Kidney glomerular epithelial cell (primary cell): ENCODE measurements at regions not wholly inside any gene's neighbourhood (a gene's known extent, or its start where the extent isn't known, plus 50 kb on each side); places are given as distances from the start of the nearest gene placed in this dataset.

Source experiments
- DNase-seq: peaks from one replicate; lab custom pipeline; 2025; lab: John Stamatoyannopoulos, UW

DNA sequence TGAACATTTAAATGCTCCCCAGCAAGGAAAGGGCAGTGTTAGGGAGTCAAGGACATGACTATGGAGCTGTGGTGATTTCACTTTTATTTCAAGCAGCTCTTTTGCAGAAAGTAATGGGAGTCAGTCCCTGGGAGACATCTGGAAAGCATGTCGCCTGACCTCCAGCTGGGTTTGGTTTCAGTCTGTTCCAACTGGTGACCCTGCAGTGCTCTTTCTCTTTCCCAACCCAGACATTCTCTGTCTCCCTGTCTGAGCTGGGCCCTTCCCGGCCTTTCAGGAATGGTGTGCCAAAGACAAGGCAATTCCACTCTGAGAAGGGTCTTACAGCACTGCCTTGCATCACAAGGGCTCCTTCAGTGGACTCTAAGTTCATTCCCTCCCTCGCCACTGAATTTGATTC lies 323.2 kb downstream of the OSR1 start:
- DNase-seq = no peak

DNA sequence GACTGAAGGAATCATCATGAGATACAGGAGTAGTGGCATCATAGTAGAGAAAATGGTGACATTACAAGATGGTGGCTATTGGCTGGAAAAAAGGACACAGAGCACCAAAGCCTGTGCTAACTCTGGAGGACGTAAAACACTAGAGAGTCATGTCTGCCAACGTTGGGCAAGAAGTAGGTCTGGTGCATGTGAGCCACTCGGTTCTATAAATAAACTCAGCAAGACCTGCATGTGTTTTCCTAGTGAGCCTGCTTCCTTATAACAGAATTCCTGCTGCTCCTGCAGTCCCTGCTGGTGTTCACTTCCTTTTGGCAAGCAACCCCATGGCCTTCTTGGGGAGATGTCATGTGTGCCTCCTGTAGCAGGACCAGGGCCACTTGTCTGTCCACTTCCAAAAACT lies 325.2 kb downstream of the OSR1 start:
- DNase-seq = no peak

DNA sequence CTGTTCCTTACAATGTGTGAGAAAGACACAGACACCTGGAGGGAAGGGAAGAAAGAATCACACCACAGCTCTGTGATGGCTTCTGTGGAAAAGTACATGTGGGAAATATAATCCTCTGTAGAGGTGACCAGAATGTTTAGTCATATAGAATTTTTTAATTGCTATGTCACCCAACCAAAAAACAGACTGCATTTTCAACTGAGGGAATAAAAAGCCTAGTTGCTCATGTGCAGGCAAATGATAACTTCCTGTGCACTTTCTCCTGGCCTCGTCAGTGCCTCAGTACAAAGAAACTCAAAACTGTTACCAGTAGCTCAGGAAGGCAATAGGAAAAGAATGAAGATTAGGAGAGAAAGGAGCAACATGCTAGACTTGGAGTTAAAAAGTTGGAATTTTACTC lies 326.8 kb downstream of the OSR1 start:
- DNase-seq = no peak

DNA sequence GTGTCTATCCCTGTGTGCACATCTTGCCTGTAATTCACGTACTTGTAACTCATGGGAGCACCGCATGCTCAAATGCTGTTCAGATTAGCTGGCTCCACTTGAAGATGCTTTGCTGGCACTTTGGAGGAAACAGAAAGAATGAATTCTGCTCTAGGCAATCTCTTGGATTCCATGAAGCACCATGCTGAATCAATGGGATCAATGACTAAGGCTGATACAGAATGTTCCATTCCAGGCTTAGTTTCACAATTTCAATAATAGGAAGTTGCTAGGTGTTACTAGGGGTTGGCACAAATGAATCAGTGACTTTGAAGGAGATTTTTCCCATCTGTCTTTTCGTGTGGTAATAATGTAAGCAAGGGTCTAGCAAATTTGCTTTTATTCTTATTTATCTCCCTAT lies 328.8 kb downstream of the OSR1 start:
- DNase-seq = no peak

DNA sequence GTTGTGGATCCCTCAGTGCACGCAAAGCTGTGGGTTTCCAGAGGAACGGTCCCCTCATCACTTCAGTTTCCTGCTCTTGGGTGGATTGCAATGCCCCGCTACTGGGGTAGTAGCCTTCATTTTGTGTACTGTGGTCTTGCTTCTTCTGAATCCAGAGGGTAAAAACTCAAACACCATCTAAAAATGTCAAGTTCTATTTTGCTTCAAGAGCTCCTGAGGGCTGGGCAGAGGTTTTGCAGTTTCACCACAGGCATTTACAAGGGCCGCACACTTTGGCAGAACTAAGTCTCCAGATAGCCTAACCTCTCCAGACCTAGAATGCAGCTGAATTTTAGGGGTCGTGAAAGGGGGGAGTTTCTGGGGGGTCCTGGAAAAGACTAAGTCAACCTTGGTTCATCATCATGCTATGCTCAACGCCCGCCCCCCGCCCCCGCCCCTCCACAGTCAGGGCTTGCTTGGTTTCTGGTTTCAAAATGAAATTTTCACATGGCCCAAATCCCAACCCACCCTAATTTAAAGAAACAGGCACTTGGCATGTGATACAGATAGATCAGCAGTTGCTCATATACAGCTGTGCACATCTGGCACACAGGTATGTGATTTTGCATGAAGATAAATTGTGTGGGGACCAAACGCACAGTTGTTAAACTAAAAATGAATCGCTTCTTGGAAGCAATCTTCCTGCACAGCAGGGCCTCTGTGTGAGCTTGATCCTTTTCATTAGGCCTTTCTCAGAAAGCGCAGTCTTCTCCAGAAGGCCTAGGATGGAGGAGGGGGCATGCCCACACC lies 329.6 kb downstream of the OSR1 start:
- no peak for DNase-seq

DNA sequence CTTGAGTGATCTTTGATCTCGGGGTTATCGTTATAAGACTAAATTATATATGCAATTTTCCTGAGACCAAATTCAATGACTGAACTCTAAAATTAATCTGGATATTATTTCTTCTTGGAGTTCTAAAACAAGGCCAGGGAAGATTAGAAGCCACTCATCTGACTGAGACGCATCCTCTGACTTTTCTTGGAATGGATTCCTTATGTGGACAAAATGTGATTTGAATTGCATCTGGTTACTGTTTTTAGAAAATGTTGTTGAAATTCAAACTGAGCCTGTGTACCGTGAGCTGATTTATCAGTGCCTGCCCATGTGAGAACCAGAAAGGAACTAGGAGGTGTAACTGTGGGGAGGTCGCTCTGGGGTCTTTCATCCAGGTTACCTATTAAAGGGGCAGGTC lies 330.8 kb downstream of the OSR1 start:
- no peak for DNase-seq

DNA sequence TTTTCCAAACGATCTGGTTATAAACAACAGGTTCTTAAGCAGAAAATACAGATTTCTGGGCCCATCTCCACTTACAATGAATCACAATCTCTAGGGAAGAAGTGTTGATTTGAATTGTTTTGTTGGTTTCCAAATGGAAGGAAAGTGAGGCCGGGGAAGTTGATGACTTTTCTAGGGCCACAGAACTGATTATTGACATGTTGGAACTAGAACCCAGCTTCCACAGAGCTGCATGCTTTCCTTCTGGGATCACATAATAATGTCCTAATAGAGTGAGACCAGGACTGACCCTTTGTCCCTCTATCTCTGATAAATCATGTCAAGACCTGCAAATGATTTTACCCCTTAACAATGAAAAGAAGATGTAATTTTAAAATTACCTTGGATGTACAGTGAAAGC lies 332.2 kb downstream of the OSR1 start:
- no peak for DNase-seq

DNA sequence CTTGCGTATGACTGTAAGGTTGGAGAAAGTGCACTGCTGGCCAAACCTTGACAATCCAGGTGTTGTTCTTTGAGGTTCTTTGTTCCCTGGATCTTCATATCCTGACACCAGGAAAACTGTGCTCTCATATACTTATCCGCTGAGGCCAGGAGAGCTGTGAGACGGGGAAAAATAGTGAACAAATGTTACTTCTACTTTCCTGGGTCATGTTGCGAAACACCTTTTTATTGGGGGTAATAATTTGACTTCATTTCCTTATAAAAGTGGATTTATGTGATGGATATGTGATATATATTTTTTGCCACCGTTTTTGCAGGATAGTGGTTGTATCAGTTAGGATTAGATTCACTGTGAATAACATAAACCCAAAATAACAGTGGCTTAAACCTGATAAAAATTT lies 336.1 kb downstream of the OSR1 start:
- DNase-seq = no peak

DNA sequence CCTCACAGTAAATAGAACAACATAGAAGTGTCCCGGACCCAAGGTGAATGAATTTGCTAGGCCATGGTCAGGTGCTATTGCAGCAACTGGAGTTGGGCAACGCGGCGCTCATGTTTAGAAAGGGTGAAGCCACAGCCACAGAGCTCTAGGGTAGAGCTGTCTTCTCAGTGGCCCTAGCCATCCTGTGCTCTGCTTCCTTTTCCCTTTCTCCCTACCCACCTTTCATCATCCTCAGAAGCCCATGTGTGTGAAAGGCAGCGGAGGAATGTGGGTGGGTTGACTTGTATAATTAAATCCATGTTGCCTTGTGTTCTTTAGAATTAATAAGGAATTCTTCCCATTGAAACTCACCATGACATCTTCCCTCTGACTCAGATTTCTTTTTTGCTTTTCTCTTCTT lies 336.7 kb downstream of the OSR1 start:
- DNase-seq = no peak

DNA sequence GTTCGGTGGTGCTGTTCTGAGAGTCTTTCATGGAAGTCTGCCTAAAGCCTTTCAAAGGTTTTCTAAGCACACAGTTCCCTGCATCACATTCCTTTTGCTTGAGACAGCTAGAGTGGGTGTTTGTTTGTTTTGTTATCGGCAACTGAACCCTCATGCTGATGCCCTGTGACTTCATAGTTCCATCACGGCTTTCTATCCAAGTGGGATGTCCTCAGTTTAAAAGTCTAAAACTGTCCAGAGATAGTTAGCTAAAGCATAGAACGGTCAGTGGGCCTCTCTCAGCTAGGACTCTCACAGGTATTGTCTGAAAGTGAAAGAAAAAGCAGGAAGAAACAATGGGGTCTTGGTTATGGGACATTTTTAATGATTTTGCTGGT lies 337.3 kb downstream of the OSR1 start:
- DNase-seq = peak; percentile 48

DNA sequence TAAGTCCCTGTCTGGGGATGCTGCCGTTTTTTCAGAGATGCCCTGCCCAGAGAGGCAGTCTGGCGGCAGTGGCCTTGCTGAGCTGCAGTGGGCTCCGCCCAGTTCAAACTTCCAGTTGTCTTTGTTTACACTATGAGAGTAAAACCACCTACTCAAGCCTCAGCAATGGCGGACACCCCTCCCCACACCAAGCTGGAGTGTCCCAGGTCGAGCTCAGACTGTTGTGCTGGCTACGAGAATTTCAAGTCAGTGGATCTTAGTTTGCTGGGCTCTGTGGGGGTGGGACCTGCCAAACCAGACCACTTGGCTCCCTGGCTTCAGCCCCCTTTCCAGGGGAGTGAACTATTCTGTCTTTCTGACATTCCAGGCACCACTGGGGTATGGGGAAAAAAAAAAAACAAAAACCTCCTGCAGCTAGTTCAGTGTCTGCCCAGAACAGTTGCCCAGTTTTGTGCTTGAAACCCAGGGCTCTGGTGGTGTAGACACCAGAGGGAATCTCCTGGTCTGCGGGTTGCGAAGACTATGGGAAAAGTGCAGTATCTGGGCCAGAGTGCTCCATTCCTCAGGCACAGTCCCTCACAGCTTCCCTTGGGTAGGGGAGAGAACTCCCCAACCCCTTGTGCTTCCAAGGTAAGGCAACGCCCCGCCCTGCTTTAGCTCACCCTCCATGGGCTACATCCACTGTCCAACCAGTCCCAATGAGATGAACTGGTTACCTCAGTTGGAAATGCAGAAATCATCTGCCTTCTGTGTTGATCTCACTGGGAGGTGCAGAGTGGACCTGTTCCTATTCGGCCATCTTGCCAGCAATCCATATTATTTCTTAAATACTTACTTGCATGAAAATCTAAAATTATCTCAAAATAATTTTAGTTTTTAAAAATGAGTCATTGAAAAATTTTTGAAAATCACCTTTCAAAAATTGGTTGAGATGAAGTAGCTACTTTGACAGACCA lies 338.0 kb downstream of the OSR1 start:
- no peak for DNase-seq

DNA sequence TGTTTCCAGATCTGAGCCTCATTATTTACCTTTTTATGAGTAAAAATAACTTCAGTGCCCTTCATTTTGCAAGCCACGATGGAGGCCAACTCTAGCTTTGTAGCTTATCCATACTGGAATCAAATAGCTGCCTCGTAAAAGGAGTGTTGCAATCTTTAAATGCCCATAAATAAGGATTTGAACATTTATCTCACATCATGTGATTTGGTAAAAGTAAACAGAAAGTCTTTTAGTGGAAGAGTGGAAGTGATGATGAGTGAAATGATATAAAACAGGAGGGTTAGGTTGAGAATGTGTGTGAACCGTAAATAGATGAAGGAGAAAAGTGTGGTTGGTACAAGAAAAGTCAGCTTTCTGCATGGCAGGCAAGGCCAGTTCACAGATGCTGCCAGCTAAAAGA lies 348.9 kb downstream of the OSR1 start:
- no peak for DNase-seq

DNA sequence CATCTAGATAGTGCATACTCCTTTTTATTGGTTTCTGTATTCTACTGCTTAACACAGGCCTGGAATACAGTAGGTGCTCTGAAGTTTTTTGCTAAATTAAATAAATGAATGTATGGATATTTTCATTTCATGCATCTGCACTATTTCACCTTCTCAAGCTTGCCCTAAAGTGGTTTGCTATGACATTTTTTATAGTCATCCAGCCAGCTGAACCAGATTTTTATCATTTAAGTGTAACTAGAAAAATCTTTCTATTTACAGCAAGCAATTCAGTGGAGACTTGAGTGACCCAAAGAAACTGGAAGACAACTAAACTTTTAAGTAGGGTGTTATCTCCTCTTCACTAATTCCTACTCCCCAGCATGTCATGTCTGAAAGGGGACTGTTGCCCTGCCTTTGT lies 354.9 kb downstream of the OSR1 start:
- DNase-seq = no peak

DNA sequence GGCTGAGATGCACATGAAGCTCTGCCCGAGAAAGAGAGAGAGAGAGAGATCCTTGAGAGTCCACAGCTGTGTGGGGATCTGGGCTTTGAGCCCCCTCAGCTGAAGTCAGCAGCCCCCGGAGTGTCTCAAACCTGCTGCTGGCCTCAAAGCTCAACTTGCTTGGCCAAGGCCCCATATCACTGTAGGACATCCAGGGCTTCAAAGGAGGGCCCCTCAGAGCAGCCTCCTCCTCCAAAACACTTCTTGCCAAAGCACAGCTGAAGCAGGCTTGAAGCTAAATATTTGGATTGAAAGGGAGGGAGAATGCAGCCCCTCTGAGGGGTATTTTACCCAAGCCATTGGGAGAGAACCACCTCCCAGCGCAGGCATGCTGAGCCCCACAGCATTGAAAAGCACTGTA lies 357.6 kb downstream of the OSR1 start:
- DNase-seq = no peak

DNA sequence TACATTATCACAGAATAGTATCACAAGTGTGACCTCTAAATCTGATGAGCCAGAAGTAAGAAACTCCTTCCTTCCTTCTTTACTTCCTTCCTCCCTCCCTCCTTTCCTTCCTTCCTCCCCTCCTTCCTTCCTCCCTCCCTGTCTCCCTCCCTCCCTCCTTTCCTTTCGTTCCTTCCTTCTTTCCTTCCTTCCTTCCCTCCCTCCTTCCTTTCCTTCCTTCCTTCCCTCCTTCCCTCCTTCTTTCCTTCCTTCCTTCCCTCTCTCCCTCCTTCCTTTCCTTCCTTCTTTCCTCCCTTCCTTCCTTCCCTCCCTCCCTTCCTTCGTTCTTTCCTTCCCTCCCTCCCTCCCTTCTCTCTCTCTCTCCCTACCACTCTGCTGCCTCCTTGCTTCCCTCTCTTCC lies 359.2 kb downstream of the OSR1 start:
- no peak for DNase-seq

DNA sequence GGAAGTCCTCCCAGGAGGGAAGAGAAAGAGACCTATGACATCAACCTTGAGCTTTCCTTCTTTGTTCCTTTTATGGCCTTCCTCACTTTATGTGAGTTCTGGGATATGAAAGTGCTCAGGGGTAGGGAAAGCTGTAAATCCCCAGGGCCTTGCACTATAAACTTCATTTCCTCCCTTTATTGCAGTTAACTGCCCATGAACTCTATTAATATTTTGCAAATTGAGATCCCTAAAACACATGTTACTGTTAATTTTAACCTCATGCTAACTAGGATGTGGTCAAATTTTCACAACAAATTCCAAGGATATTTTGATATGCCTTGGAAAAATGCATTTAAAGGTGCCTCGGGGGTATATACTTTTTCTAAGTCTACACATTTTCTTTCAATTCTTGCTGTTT lies 359.9 kb downstream of the OSR1 start:
- no peak for DNase-seq

DNA sequence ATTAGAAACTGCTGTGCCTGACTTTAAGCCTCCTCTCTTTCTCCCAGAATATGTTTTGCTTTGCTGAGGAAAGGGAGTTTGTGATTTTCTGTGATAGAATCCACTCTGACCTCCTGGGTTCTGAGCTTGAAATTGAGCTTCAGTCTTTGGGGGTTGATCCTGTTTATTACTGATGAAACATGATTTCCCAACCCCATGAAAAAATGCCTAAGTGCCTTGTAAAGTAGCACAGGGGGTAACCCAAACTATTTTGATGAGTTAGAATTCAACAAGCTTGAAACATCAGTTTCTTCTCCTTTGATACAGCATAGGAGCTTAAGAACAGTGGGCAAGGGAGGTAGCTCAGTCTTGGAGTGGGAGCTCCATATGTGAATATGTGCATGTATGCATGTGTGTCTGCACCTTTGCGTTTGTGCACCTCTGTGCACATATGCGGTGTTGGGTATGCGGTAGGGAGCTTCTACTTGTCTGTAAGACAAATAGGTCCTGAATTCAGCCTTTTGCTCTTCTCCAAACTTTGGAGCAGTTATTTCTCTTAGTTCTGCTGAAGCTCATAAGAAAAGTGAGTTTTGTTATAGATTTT lies 364.6 kb downstream of the OSR1 start:
- DNase-seq = no peak

DNA sequence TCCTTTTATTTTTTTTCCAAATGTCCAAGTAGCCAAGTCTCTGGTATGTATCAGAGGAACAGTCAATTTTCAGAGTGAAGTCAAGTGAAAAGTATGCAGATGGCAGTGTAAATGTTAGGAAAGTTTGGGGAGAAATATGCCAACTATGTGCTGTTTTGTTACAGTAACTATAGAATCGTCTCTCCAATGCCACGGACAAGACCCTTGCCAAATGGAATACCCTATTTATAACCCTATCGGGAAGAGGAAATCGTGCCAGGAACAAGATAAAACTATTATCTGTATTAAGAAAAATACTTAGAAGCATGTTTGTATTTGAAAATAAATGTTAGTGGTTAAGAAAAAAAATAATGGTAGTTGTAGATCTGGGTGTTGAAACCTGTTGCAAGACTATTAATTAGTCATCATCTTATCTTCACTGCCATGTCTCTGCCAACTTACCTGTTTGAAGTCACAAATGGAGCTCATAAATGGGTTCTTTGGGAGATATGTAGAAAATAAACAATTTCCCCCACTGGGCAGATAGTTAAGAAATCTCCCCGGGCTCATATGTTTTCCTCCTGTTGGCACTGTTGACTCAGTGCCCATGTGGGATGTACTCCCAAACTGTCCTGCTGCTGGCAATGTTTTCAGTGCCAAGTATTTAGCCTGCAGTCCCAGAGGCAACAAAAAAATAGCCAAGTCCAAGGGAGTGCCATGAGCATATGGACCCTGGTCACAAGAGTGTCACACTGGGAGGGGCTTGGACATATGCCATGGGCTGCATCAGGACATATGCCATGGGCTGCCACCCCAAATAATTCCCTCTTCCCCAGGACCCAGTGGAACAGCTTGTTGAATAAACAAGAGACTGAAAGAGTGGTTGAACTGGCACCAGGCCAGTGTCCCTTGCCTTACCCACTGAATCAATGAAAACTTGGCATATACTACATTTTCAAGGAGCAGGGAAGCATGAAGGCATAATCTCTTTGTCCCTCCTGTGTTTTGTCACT lies 366.9 kb downstream of the OSR1 start:
- DNase-seq = peak; percentile 81

DNA sequence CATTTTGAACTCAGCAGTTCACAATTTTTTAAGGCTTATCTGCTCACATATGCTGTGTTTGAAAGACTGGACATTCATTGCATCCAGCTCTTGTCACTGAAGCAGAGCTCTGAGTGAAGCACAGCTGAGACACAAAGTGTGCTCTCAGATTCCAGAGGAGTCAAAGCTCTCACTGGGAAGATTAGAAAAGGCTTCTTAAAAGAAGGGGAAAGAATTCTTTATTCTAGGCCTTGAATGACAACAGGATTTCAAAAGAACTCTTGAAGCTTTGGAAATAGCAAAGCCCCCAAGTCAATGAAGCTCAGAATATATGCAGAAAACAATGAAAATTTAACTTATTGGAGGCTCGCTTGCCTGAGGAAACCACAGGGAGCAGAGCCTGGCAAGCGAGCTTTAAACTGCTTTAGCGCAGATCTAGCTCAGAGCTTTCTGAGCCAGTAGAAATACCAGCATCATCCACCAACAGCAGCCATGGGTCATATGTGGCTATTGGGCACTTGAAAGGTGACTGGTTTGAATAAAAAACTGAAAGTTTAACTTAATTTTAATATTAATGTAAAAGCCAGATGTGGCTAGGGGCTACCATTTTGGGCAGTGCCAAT lies 369.7 kb downstream of the OSR1 start:
- no peak for DNase-seq

DNA sequence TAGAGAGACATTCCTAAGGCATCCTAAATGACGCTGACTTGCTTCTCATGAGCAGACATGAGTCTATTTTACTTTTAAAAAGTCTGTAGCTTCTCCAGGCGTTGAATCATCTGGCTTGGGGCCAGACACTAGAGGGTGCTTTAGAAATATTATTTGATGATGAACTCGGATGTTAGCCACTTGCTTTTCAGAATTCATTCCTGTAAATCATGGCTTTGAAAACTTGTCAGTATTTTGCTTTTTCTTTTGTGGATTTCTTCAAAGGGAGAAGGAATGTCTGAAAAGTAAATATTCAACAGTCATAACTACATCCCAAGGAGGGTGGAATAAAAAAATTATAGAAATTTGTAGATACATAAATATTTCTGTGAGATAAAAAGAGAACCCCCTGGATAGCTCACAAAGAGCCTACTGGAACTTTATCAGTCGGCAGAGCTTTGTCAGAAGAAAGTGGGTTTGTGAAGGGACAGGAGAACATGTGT lies 370.8 kb downstream of the OSR1 start:
- peak; percentile 84 for DNase-seq

DNA sequence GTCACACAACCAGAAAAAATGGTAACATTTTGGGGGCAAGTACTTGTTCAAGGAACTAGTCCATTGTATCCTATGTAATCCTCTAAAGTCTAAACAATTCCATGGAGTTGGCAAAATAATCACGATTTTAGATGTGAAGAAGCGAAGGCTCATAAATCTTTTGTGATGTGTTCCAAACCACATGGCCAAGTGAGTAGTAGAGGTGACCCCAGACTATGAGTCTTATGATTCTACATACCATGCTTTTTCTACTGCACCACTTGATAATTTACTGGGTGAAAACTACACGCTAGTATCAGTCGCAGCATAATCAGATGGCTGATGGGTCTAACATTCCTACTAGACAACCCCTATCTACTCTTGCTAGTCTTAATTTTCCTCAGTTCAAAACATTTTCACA lies 371.4 kb downstream of the OSR1 start:
- no peak for DNase-seq
